ENCODE measurements at regions not wholly inside any gene's neighbourhood (a gene's known extent, or its start where the extent isn't known, plus 50 kb on each side); places are given as distances from the start of the nearest gene placed in this dataset.

DNA sequence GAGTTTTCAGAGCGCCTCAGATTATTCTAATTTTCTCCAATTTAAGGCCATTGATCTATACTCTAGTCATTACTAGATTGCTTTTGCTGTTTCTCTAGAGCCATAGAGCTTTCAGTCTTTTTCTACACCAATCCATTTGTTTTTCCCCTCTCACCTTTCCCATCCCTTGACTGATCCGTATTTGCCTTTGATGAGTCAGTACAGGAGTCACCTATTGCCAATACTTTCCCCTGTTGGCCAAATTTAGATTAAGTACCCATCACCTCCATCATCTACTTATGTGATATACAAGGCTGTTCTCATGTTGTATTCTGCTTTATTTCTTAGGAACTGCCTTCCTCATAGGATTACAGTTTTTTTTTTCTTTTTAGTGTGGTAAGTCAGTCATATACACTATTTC, 463.2 kb downstream of the KLF12 start:
- CTCF ChIA-PET: no interaction called here

DNA sequence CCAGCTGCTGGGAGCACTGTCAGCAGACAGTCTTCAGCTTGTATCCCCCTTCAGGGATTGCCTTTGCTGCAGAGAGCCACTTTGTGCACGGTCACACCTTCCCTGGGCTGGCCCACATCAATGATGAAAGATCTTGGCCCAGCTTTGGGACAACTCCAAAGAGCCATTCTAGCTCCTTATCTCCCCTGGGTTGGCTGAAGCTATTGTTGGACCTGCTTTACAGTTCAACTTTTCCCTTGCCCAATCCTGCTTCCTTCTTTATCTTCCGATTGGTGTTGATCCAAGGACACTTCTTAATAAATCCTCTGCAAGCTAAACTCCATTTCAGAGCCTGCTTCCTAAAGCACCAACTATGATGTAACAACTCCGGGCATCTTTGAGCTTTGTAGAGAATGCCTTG, 466.4 kb downstream of the KLF12 start:
- H3K4me3 ChIP-seq (ENCODE audit: low read length): no peak overlapping the region
- Mint-ChIP-seq H3K9me3 (no peaks in the 10 kb centered on the region), H3K36me3 (ENCODE audit: low read depth) (no peaks in the 10 kb centered on the region), H3K27me3 (no peaks in the 10 kb centered on the region), H3K27ac (no peak overlapping the region), H3K4me3 (no peak overlapping the region), H3K4me1 (ENCODE audit: low read depth) (no peaks in the 10 kb centered on the region)
- no peaks in the 10 kb centered on the region for H3K27me3 ChIP-seq (ENCODE audit: control insufficient read depth in 1 of 2, insufficient read depth in 2 of 2, low read length in 2 of 2)
- POLR2A ChIA-PET: no interaction called here
- H3K4me1 ChIP-seq (ENCODE audit: insufficient read depth, low read length): no peaks in the 10 kb centered on the region
- DNase-seq (no peak), ATAC-seq (ENCODE audit: poor library complexity) (no peak)
- intact Hi-C loops (cut with DNase I, micrococcal nuclease): no loop called here
- no peaks in the 10 kb centered on the region for H3K9me3 ChIP-seq (ENCODE audit: control insufficient read depth in 1 of 2, insufficient read depth in 1 of 2, low read length in 2 of 2)
- H3K36me3 ChIP-seq (ENCODE audit: insufficient read depth, low read length): no peaks in the 10 kb centered on the region
- CTCF ChIA-PET: no interaction called here
- TF ChIP-seq, protein P1, sequence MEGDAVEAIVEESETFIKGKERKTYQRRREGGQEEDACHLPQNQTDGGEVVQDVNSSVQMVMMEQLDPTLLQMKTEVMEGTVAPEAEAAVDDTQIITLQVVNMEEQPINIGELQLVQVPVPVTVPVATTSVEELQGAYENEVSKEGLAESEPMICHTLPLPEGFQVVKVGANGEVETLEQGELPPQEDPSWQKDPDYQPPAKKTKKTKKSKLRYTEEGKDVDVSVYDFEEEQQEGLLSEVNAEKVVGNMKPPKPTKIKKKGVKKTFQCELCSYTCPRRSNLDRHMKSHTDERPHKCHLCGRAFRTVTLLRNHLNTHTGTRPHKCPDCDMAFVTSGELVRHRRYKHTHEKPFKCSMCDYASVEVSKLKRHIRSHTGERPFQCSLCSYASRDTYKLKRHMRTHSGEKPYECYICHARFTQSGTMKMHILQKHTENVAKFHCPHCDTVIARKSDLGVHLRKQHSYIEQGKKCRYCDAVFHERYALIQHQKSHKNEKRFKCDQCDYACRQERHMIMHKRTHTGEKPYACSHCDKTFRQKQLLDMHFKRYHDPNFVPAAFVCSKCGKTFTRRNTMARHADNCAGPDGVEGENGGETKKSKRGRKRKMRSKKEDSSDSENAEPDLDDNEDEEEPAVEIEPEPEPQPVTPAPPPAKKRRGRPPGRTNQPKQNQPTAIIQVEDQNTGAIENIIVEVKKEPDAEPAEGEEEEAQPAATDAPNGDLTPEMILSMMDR (IDR thresholded peaks at IDR 0.05): no peak
- no peak overlapping the region for H3K27ac ChIP-seq (ENCODE audit: low read depth in 1 of 2, low read length in 2 of 2)

More for the DNA sequence above, 463.2 kb downstream of the KLF12 start:
- intact Hi-C loops (cut with DNase I, micrococcal nuclease): no loop called here
- Histone ChIP-seq H3K4me3 (ENCODE audit: low read length) (no peak overlapping the region), H3K36me3 (ENCODE audit: insufficient read depth, low read length) (no peaks in the 10 kb centered on the region), H3K27me3 (ENCODE audit: control insufficient read depth in 1 of 2, insufficient read depth in 2 of 2, low read length in 2 of 2) (no peaks in the 10 kb centered on the region), H3K27ac (ENCODE audit: low read depth in 1 of 2, low read length in 2 of 2) (no peak overlapping the region), H3K9me3 (ENCODE audit: control insufficient read depth in 1 of 2, insufficient read depth in 1 of 2, low read length in 2 of 2) (no peaks in the 10 kb centered on the region), H3K4me1 (ENCODE audit: insufficient read depth, low read length) (no peaks in the 10 kb centered on the region)
- no peak for ATAC-seq (ENCODE audit: poor library complexity)
- DNase-seq: no peak
- Mint-ChIP-seq H3K4me1 (ENCODE audit: low read depth) (no peaks in the 10 kb centered on the region), H3K36me3 (ENCODE audit: low read depth) (no peaks in the 10 kb centered on the region), H3K9me3 (no peaks in the 10 kb centered on the region), H3K27ac (no peak overlapping the region), H3K27me3 (no peaks in the 10 kb centered on the region), H3K4me3 (no peak overlapping the region)
- TF ChIP-seq, protein P1 (IDR thresholded peaks at IDR 0.05): no peak
- POLR2A ChIA-PET: interaction anchor here (0.6 kb wide), 1 partner anchor 1002 kb away, joined by 3 read pairs; no protein-coding TSS in a partner anchor

DNA sequence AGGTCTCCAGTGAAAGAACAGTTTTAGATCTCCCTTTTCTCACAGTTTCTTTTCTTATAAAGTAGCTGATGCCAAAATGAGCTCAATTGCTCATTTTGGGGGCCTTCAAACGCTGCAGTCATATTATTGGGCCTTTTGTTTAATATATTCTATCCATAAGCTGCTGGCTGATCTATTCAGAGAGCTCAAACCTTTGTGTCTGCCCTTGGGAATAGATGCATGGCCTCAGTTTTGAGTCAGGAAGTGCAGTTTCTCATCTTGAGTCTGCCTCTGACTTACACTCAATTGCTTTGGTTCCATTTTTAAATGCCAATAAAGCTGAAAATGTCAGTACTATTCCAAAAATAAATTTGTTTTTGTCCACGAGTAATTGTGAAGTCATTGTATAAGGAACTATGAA, 468.9 kb downstream of the KLF12 start:
- H3K9me3 Mint-ChIP-seq: no peaks in the 10 kb centered on the region
- H3K4me1 Mint-ChIP-seq (ENCODE audit: low read depth): no peaks in the 10 kb centered on the region
- no peaks in the 10 kb centered on the region for H3K36me3 Mint-ChIP-seq (ENCODE audit: low read depth)
- no peak overlapping the region for H3K27ac Mint-ChIP-seq
- no peak overlapping the region for H3K4me3 Mint-ChIP-seq
- Histone ChIP-seq H3K27me3 (ENCODE audit: control insufficient read depth in 1 of 2, insufficient read depth in 2 of 2, low read length in 2 of 2) (no peaks in the 10 kb centered on the region), H3K36me3 (ENCODE audit: insufficient read depth, low read length) (no peaks in the 10 kb centered on the region), H3K4me1 (ENCODE audit: insufficient read depth, low read length) (no peaks in the 10 kb centered on the region), H3K27ac (ENCODE audit: low read depth in 1 of 2, low read length in 2 of 2) (no peak overlapping the region), H3K9me3 (ENCODE audit: control insufficient read depth in 1 of 2, insufficient read depth in 1 of 2, low read length in 2 of 2) (peaks cover 0 to 9% of the 10 kb centered on the region in 2 experiments), H3K4me3 (ENCODE audit: low read length) (no peak overlapping the region)
- TF ChIP-seq, protein P1 (IDR thresholded peaks at IDR 0.05): no peak
- POLR2A ChIA-PET: no interaction called here
- no peaks in the 10 kb centered on the region for H3K27me3 Mint-ChIP-seq
- no peak for ATAC-seq (ENCODE audit: poor library complexity)
- intact Hi-C loops (cut with DNase I, micrococcal nuclease): no loop called here
- DNase-seq: no peak
- CTCF ChIA-PET: interaction anchor here (1.1 kb wide), 1 partner anchor 10 kb away, joined by 3 read pairs; no protein-coding TSS in a partner anchor
